Stomach (tissue), 8 donors: ENCODE measurements at regions not wholly inside any gene's neighbourhood (a gene's known extent, or its start where the extent isn't known, plus 50 kb on each side); places are given as distances from the start of the nearest gene placed in this dataset.

Experiments used
- DNase-seq, 2 donors: peaks; one replicate each; pipeline versions ENCODE4 v3.0.0 to v3.0.0-alpha.2; 2013 to 2019
- H3K27ac ChIP-seq, 5 donors: fragments of 200-600 bp in 4 of 5; sonication (generic) in 4 of 5; one replicate each; pipeline ENCODE4 v1.5.1; 2013 to 2019; ENCODE audit warnings: mild to moderate bottlenecking in 1 of 5, moderate library complexity in 1 of 5
- H3K27me3 ChIP-seq, 3 donors: fragments of 200-600 bp; sonication (generic); one replicate each; pipeline ENCODE4 v1.5.1; 2017 to 2019; ENCODE audit warnings: mixed run types in 1 of 3
- H3K36me3 ChIP-seq, 4 donors: fragments of 200-600 bp; sonication (generic); 1 replicate in 3 of 4; 2 replicates in 1 of 4; pipeline ENCODE4 v1.5.1; 2016 to 2019
- H3K4me1 ChIP-seq, 4 donors: fragments of 200-600 bp; sonication (generic); one replicate each; pipeline ENCODE4 v1.5.1; 2016 to 2019
- H3K4me3 ChIP-seq, 4 donors: fragments of 200-600 bp; sonication (generic) in 3 of 4; one replicate each; pipeline ENCODE4 v1.5.1; 2016 to 2019; ENCODE audit warnings: mild to moderate bottlenecking in 1 of 4
- H3K9me3 ChIP-seq, 4 donors: fragments of 200-600 bp; sonication (generic); one replicate each; pipeline ENCODE4 v1.5.1; 2016 to 2019
- EP300 ChIP-seq: sonication (generic); formaldehyde crosslinking; IDR thresholded peaks from one replicate; pipeline ENCODE4 v1.6.1; 2017; ENCODE audit warnings: antibody characterized with exemption
- POLR2A ChIP-seq, 4 donors: fragments of 450-650 bp; IDR thresholded peaks; one replicate each; pipeline ENCODE4 v1.6.1; 2016; ENCODE audit warnings: antibody characterized with exemption in 4 of 4, control low read depth in 2 of 4, mild to moderate bottlenecking in 1 of 4, moderate library complexity in 1 of 4
- POLR2AphosphoS5 ChIP-seq, 3 donors: sonication (generic); formaldehyde crosslinking; IDR thresholded peaks; one replicate each; pipeline ENCODE4 v1.6.1; 2016; ENCODE audit warnings: antibody characterized with exemption in 3 of 3
- WGBS, 5 donors: extraction: QIAGEN DNeasy Blood & Tissue Kit in 3 of 5; methylation state at CpG; one replicate each; pipeline versions ENCODE4 v1.1.5 to v1.1.7; 2013 to 2018; 5-methylcytosine and 5-hydroxymethylcytosine counted together
- intact Hi-C: fragments of 100-400 bp; cut with DNase I; formaldehyde crosslinking; loops from one replicate; pipeline ENCODE4 v1.15.1; 2023; ENCODE audit warnings: low total_unique reads
- TF ChIP-seq, protein P1 (sequence below), 7 experiments: fragments of 450-650 bp in 4 of 7; fragments of 200-600 bp in 3 of 7; sonication (generic) in 3 of 7; IDR thresholded peaks; one replicate each; pipeline ENCODE4 v1.5.1; 2016 to 2019; ENCODE audit warnings: antibody characterized with exemption in 7 of 7, control low read depth in 2 of 7, mild to moderate bottlenecking in 1 of 7
- donor health status: healthy with polysubstance abuse.
- donor health status: Bipolar disorder and iron deficiency.
- donor health status: healthy.

DNA sequence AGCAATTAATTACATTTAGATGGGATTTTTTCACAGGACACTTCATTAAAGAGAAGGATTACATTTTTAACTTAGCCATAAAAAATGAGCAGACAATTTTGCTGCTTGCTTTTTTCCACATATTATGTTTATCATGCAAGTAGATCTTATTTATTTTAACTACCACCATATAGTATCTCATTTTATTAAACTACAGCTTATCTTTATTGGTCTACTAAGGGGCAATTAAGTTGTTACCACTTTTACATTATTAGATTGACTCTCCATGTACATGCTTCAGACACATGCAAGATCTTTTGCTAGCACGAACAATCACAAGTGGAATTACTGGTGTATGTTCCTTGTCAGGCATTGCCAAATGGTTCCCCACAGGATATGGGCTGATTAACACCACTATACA is 99.8 kb upstream of the NFIA start:
- Histone ChIP-seq H3K27me3 (no peaks in the 10 kb centered on the region), H3K27ac (peak overlapping the region in 2 of 5 donors; percentile 73 to 77), H3K4me1 (peaks cover 0 to 25% (median 10%) of the 10 kb centered on the region in 4 donors), H3K36me3 (no peaks in the 10 kb centered on the region), H3K4me3 (no peak overlapping the region), H3K9me3 (no peaks in the 10 kb centered on the region)
- DNase-seq = no peak
- WGBS, 5 donors = 44 to 85% (median 77%) methylated on average over 1 of the region's 1 CpG
- intact Hi-C loops = no loop called here
- TF ChIP-seq POLR2AphosphoS5 (IDR thresholded peaks at IDR 0.05) (no peak), EP300 (no peak), POLR2A (IDR thresholded peaks at IDR 0.05) (no peak)
- TF ChIP-seq, protein P1, sequence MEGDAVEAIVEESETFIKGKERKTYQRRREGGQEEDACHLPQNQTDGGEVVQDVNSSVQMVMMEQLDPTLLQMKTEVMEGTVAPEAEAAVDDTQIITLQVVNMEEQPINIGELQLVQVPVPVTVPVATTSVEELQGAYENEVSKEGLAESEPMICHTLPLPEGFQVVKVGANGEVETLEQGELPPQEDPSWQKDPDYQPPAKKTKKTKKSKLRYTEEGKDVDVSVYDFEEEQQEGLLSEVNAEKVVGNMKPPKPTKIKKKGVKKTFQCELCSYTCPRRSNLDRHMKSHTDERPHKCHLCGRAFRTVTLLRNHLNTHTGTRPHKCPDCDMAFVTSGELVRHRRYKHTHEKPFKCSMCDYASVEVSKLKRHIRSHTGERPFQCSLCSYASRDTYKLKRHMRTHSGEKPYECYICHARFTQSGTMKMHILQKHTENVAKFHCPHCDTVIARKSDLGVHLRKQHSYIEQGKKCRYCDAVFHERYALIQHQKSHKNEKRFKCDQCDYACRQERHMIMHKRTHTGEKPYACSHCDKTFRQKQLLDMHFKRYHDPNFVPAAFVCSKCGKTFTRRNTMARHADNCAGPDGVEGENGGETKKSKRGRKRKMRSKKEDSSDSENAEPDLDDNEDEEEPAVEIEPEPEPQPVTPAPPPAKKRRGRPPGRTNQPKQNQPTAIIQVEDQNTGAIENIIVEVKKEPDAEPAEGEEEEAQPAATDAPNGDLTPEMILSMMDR (IDR thresholded peaks at IDR 0.05) = no peak

DNA sequence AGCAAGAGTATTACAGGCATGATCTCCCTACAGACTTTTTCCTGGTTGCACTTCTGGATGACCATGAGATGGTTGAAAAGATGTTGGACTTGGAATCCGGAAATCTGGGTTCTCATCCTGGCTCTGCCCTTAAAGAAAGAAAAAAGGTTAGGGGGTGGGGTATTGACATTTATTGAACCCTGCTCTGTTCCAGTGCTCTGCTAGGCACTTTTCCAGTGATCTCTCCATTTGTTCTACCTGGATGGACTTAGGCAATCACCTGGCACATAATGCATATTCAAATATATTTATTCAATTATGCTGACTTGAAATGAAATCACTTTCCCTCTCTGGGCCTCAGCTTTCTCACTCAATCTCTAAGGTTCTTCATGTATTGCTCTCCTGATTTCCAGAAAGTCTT is 101.0 kb upstream of the NFIA start:
- intact Hi-C loops = no loop called here
- peaks cover 0 to 25% (median 10%) of the 10 kb centered on the region in 4 donors for H3K4me1 ChIP-seq

DNA sequence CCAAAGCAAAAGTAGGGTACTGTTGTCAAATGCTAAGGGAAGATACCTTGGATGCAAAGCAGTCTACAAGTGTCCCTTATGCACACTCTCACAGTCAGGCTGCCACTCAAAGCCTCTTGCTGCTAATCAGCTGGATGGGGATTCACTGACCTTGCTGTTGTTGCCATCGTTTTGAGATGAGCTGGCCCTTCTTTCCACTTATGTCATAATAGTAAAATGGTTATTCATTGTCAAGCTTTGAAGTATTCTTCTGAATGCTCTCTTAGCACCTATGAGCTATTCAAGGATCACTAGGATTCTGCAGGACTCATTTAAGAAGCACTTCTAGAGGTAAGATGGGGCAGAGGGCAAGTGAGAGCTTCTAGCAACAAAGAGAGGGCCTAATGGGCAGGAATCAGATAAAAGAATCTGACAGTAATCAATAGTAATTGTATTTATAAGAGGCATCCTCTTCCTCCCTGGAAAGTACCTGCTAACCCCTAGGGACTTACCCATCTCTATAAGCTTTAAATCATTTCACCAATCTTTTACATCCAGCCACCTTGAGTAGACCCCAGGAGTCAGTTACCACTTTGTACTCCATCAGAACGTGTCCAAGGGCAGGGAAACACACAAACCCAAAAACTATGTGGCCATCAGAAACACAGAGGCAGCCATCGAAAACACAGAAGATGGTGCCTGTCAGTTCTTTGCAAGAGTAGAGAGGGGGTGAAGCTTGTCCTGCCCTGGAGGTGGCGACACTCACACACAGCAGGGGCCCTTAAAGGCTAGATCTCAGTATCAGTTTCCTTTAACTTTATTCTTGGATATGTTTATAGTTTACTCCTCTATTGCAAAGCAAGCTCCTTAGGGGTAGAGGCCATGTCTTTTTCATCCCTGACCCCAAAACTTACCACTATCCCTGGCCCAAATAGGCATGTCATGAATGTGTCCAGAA is 103.7 kb upstream of the NFIA start:
- TF ChIP-seq, protein P1 (IDR thresholded peaks at IDR 0.05) = peak in 5 of 7 experiments; percentile 20 to 55 (median 38)
- no peak for TF ChIP-seq POLR2A (IDR thresholded peaks at IDR 0.05)
- Histone ChIP-seq H3K4me3 (no peak overlapping the region), H3K27me3 (no peaks in the 10 kb centered on the region), H3K4me1 (peaks cover 0 to 17% (median 8%) of the 10 kb centered on the region in 4 donors), H3K27ac (no peak overlapping the region), H3K9me3 (no peaks in the 10 kb centered on the region), H3K36me3 (no peaks in the 10 kb centered on the region)
- intact Hi-C loops = loop anchor here (10.0 kb wide), 2 partner anchors 56 to 466 kb away; no protein-coding TSS in a partner anchor
- WGBS, 5 donors = 42 to 61% (median 54%) methylated on average over 4 of the region's 4 CpGs
- peak; percentile 43 to 73 for DNase-seq

More for the DNA sequence above, 101.0 kb upstream of the NFIA start:
- TF ChIP-seq, protein P1 (IDR thresholded peaks at IDR 0.05) = no peak
- no peak for TF ChIP-seq POLR2AphosphoS5 (IDR thresholded peaks at IDR 0.05)
- TF ChIP-seq EP300 = no peak
- no peak for TF ChIP-seq POLR2A (IDR thresholded peaks at IDR 0.05)
- H3K4me3 ChIP-seq = no peak overlapping the region
- H3K9me3 ChIP-seq = no peaks in the 10 kb centered on the region
- no peaks in the 10 kb centered on the region for H3K27me3 ChIP-seq
- 84 to 97% (median 91%) methylated on average over 1 of the region's 1 CpG for WGBS, 5 donors
- DNase-seq = no peak
- H3K36me3 ChIP-seq = no peaks in the 10 kb centered on the region
- no peak overlapping the region for H3K27ac ChIP-seq

DNA sequence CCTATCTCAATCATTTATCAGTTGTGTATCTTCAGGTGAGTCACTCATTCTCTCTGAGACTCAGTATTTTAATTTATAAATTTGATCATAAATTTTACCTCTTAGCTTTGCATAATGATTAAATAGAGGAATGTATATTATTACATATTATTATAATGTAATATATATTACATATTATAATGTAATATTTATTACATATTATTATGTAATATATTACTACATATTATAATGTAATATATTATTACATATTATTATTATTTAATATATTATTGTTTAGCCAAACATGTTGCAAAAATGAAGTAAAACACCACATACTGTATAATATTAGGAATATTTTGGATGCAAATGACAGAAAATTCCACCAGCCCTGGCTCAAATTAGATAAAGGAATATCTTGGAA is 104.7 kb upstream of the NFIA start:
- intact Hi-C loops = loop anchor here (10.0 kb wide), 2 partner anchors 57 to 467 kb away; no protein-coding TSS in a partner anchor
- Histone ChIP-seq H3K36me3 (no peaks in the 10 kb centered on the region), H3K4me1 (peaks cover 0 to 15% (median 8%) of the 10 kb centered on the region in 4 donors), H3K27ac (no peak overlapping the region), H3K27me3 (no peaks in the 10 kb centered on the region), H3K9me3 (no peaks in the 10 kb centered on the region), H3K4me3 (no peak overlapping the region)
- no peak for DNase-seq
- TF ChIP-seq, protein P1 (IDR thresholded peaks at IDR 0.05) = no peak
- TF ChIP-seq EP300 = no peak
- TF ChIP-seq POLR2AphosphoS5 (IDR thresholded peaks at IDR 0.05) = no peak
- no peak for TF ChIP-seq POLR2A (IDR thresholded peaks at IDR 0.05)
